ENCODE measurements at regions not wholly inside any gene's neighbourhood (a gene's known extent, or its start where the extent isn't known, plus 50 kb on each side); places are given as distances from the start of the nearest gene placed in this dataset.

- WGBS (ENCODE audit: missing lambda C conversion rate): 16% methylated on average over 4 of the region's 4 CpGs
- DNase-seq (ENCODE audit: low read depth in 1 of 2, low spot score in 1 of 2): no peak
- H3K27ac ChIP-seq: no peak overlapping the region
- H3K4me2 ChIP-seq: no peak overlapping the region
- CTCF ChIA-PET: interaction anchor here (0.6 kb wide), 2 partner anchors 127 to 173 kb away, joined by 3 to 4 read pairs; no protein-coding TSS in a partner anchor
- TF ChIP-seq RCOR1 (IDR thresholded peaks at IDR 0.05; ENCODE audit: low read depth, low read length) (no peak), CHD4 (IDR thresholded peaks at IDR 0.05; ENCODE audit: borderline replicate concordance) (no peak), CBX8 (IDR thresholded peaks at IDR 0.05) (no peak), SMC3 (IDR thresholded peaks at IDR 0.05) (no peak), FOSB (CRISPR knock-in tag; IDR thresholded peaks at IDR 0.05) (no peak), HOXB5 (CRISPR knock-in tag; IDR thresholded peaks at IDR 0.05) (no peak), ESRRA (IDR thresholded peaks at IDR 0.05; ENCODE audit: borderline replicate concordance, low read length) (no peak), KDM1A (IDR thresholded peaks at IDR 0.05; ENCODE audit: low read depth) (no peak), ELK1 (IDR thresholded peaks at IDR 0.05; ENCODE audit: low read depth, low read length) (no peak), E2F6 (IDR thresholded peaks at IDR 0.05; ENCODE audit: borderline replicate concordance, low read depth) (no peak), PHF8 (IDR thresholded peaks at IDR 0.05; ENCODE audit: borderline replicate concordance, low read depth) (no peak), MAX (IDR thresholded peaks at IDR 0.05) (no peak)
- H3K4me1 ChIP-seq: no peaks in the 10 kb centered on the region
- POLR2A ChIA-PET: no interaction called here
- FAIRE-seq: no peak
- no peak for ATAC-seq
- no peak overlapping the region for H3K4me3 ChIP-seq
- peaks cover 12% of the 10 kb centered on the region; the same call in 2 of the 3 replicates for H3K9me3 ChIP-seq
Measured at GRCh38 chr10:125556882-125557281, 126.1 kb downstream of the TEX36 start.

- H3K27ac ChIP-seq: no peak overlapping the region
- TF ChIP-seq HOXA7 (CRISPR knock-in tag; IDR thresholded peaks at IDR 0.05) (no peak), NR3C1 (IDR thresholded peaks at IDR 0.05) (no peak), SMC3 (IDR thresholded peaks at IDR 0.05) (no peak)
- 33% methylated on average over 11 of the region's 12 CpGs for WGBS (ENCODE audit: missing lambda C conversion rate)
- FAIRE-seq (no peak), DNase-seq (ENCODE audit: low read depth in 1 of 2, low spot score in 1 of 2) (no peak), ATAC-seq (no peak)
- H3K4me1 ChIP-seq: no peaks in the 10 kb centered on the region
- H3K9me3 ChIP-seq: peaks cover 7% of the 10 kb centered on the region; the same call in 1 of the 3 replicates
- no peak overlapping the region for H3K4me3 ChIP-seq
- CTCF ChIA-PET: interaction anchor here (0.6 kb wide), 1 partner anchor 34 kb away, joined by 3 read pairs; no protein-coding TSS in a partner anchor
- POLR2A ChIA-PET: no interaction called here
- no peak overlapping the region for H3K4me2 ChIP-seq
Measured at GRCh38 chr10:125555743-125556142, 127.2 kb downstream of the TEX36 start.

DNA sequence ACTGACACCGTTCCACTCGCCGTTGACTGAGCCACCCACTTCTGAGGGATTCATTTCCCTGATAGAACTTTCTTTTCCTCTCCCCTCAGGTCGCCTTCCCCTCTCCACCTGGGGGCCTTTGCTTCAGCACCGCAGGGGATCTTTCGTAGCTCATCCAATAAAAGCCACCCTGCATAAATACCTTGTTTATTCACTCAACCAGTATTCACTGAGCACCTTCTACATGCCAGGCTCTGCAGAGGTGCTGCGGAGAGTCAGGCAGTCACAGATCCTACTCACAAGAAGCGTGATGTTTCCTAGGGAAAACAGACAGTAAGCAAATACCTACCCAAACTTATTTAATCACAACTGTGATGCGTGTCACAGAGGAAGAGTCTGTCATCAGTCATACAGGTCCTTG lies 127.7 kb downstream of the TEX36 start:
- Histone ChIP-seq H3K27ac (no peak overlapping the region), H3K9me3 (peaks cover 7% of the 10 kb centered on the region; the same call in 1 of the 3 replicates), H3K4me2 (no peak overlapping the region), H3K4me1 (no peaks in the 10 kb centered on the region), H3K4me3 (no peak overlapping the region)
- 38% methylated on average over 9 of the region's 9 CpGs for WGBS (ENCODE audit: missing lambda C conversion rate)
- TF ChIP-seq KDM1A (IDR thresholded peaks at IDR 0.05; ENCODE audit: low read depth): no peak
- no peak for TF ChIP-seq EHF (CRISPR knock-in tag; IDR thresholded peaks at IDR 0.05)
- TF ChIP-seq, protein P1, sequence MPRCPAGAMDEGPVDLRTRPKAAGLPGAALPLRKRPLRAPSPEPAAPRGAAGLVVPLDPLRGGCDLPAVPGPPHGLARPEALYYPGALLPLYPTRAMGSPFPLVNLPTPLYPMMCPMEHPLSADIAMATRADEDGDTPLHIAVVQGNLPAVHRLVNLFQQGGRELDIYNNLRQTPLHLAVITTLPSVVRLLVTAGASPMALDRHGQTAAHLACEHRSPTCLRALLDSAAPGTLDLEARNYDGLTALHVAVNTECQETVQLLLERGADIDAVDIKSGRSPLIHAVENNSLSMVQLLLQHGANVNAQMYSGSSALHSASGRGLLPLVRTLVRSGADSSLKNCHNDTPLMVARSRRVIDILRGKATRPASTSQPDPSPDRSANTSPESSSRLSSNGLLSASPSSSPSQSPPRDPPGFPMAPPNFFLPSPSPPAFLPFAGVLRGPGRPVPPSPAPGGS (IDR thresholded peaks at IDR 0.05): no peak
- TF ChIP-seq TP53 (CRISPR knock-in tag; IDR thresholded peaks at IDR 0.05): no peak
- no peak for TF ChIP-seq NR3C1 (IDR thresholded peaks at IDR 0.05)
- TF ChIP-seq, protein P2, sequence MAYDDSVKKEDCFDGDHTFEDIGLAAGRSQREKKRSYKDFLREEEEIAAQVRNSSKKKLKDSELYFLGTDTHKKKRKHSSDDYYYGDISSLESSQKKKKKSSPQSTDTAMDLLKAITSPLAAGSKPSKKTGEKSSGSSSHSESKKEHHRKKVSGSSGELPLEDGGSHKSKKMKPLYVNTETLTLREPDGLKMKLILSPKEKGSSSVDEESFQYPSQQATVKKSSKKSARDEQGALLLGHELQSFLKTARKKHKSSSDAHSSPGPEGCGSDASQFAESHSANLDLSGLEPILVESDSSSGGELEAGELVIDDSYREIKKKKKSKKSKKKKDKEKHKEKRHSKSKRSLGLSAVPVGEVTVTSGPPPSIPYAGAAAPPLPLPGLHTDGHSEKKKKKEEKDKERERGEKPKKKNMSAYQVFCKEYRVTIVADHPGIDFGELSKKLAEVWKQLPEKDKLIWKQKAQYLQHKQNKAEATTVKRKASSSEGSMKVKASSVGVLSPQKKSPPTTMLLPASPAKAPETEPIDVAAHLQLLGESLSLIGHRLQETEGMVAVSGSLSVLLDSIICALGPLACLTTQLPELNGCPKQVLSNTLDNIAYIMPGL (CRISPR knock-in tag; IDR thresholded peaks at IDR 0.05; ENCODE audit: borderline replicate concordance): no peak
- CTCF ChIA-PET: interaction anchor here (0.6 kb wide), 1 partner anchor 33 kb away, joined by 3 read pairs; no protein-coding TSS in a partner anchor
- DNase-seq (ENCODE audit: low read depth in 1 of 2, low spot score in 1 of 2): no peak
- no peak for ATAC-seq
- POLR2A ChIA-PET: no interaction called here
- no peak for FAIRE-seq

Measured in A549 (cell line).